NCI-H446 (cell line): ENCODE measurements at regions not wholly inside any gene's neighbourhood (a gene's known extent, or its start where the extent isn't known, plus 50 kb on each side); places are given as distances from the start of the nearest gene placed in this dataset.

ENCODE experiments used
- DNase-seq, 2 experiments: peaks; one replicate each; lab custom pipeline; 2025; lab: John Stamatoyannopoulos, UW

DNA sequence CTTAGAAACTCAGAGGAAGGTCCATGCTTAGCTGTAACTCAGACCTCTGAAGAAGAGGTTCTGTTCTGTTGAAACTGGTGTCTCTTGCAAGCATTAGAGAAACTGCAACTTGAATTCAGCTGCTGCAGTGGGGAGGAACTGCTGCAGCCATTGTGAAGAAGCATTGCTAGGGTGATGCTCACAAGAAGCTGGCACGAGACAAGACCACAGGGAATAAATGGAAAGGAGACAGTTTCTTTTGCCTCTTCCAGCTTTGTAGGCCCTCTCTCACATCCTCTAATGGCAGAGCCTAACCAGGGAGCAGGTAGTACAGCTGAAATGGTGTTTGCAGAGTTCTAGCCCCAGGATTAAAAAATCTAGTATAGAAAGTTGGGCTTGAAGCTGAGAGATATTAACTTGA, 148.0 kb upstream of the DMAC1 start:
- DNase-seq = no peak

GRCh38 chr9:7946458-7946857, 146.9 kb upstream of the DMAC1 start:
- DNase-seq = peak in 1 of 2 experiments; percentile 19

DNA sequence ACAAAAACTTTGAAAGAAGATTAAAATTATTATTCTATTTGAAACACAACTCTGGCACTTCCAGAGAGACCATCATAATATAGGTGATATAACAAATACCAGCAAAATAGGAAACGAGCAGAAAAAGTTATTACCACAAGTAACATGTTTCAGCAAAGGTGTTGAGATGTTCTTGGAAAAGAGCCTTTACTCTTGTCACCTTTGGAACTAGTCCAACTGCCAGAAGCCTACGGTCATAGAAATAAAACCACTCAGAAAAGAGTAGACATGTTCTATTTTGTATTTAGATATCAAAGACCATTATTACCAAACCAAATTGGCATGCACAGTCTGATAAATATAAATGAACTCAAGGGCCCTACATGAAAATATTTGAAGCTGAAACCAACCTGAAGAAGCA, 145.0 kb upstream of the DMAC1 start:
- no peak for DNase-seq

- DNase-seq = no peak
Measured at GRCh38 chr9:7937761-7938491, 138.3 kb upstream of the DMAC1 start.

DNA sequence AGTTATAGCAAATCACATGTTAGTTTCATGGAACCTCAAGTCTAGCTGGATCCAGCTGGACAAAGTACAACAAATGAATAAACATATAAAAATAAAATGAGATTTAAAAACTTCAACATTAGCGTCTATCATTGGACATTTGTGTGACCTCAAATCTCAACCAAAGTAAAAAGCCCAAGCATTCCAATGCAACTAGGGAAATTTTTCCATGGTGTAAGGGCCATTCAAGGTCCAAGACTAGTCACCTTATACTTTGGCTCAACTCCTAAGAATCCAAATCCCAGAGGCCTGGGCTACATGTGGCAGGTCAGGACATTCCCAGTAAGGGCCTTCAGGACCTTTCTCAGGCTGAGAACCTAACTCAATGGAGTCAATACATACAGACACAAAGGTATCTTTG, 137.4 kb upstream of the DMAC1 start:
- DNase-seq = no peak

GRCh38 chr9:7936163-7936562, 136.6 kb upstream of the DMAC1 start:
- no peak for DNase-seq

DNA sequence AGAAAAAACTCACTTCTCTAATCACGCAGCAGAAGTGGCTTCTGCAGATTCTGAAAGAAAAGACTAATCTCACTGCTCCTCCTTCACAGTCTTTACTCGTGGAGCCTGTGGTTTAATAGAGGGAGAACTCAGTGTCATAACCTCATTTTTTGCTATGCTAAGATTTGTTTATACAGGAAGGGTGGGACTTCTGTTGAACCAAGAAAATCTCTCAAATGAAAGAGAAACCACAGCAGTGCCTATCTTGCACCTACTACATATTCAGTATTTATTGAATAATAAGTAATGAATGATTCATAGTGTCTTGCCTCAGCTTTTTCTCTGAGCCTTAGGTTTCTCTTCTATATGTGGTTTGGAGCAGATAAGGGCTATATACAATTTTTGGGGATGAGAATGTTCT, 136.1 kb upstream of the DMAC1 start:
- no peak for DNase-seq

- DNase-seq = no peak
Measured at GRCh38 chr9:7932767-7933166, 133.2 kb upstream of the DMAC1 start.

DNA sequence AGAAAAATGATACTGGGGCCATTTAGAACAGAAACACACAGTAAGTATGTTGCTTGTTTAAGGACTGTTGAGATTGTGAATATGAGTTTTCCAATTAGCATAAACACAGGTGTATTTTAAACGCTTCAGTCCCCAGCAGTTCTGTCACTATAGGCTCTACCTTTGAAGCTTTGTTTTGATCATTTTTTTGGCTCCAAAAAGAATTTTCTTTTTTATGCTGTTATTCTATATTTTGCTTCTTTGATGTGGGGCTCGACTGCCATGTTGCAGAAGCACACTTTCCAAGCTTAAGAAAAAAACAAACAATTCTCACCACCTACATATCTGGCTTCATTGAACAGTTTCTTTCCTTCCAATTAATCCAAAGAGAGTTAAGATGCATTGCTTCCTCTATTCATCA, 131.0 kb upstream of the DMAC1 start:
- no peak for DNase-seq

DNA sequence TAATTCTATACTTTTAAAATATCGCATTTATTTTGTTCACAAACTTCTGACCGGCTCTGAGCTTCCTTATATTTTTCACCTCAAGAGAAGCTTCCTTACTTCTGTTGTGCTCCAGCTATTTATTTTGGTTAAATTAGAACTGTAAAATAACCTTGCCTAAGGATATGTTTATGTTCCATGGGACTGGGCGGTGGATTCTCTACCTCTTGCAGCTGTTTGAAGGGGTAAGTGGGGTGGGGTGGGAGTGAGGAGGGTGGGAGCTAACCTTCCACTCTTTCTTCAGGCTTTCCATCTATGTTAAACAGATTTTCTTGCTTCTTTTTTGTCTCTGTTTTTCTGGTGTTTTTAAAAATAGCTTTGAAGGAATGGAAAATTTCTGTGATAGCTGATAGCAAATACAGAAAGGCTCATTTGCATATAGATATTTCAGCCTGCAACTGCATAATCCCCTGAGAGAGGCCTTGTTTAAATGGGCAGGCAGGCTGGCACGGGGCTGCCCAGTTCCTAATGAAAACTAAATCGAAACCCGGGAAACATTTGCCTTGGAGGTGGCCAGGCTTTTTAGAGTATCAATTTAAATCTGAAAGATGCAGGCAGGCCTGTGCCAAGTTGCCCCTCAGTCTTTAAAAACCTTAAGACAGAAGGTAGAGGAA, 122.1 kb upstream of the DMAC1 start:
- DNase-seq = no peak

- no peak for DNase-seq
Measured at GRCh38 chr9:7912037-7912535, 112.5 kb upstream of the DMAC1 start.

DNA sequence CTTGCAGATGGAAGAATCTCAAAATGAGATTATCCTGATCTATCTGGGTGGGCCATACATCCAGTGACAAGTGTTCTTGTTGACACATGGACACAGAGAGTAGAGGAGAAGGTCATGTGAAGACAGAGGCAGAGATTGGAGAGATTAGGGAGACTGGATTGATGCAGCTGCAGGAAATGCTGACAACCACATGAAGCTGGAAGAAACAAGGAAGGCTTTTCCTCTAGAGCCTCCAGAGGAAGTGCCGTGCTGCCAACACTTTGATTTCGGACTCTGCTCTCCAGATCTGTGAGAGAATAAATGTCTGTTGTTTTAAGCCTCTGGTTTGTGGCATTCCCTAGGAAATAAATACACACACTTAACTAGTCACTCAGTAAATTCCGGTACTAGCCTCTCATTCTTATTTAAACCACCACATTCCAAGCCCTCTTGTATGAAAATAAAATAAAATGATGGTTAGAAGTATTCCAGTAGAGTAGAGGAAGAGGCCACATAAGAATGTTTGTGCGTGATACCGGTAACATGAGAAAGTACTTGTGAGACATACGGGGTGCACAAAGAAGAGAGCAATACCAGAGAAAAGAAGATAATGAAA, 110.9 kb upstream of the DMAC1 start:
- no peak for DNase-seq

- DNase-seq = no peak
Measured at GRCh38 chr9:7909537-7909936, 110.0 kb upstream of the DMAC1 start.

DNA sequence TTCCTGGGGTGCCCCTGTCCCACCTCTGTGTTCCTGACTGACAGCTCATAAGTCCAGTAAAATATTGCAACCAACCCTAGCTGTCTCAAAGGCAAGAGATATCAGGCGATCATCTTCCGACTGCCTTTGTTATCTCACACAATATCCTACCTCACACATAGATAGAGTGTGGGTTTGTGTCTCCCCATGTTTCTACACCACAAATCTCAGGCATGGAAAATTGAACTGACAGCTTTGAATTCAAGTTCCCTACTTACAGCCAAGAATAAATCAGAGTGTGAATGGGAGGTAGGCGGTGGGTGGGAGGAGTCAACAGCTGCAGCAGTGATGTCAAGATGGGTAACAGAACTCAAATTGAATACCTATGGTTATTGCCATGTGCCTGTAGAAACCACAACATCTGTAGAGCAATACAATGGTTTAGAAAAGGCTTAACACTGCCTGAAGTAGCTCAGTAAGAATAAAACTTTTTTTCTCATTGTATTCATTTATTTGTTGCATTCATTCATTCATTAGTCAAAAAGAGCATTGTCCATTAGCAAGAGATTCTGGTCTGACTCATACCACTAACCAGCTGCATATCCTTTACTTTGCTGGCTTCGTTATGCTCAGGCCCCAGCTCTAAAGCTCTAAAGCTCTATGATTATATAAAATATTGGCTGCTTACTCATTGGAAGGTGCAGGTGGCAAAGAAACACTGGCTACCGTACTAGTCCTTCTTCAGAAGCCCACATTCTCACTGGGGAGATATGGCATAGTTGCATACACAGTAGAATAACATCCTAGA, 108.2 kb upstream of the DMAC1 start:
- no peak for DNase-seq

DNA sequence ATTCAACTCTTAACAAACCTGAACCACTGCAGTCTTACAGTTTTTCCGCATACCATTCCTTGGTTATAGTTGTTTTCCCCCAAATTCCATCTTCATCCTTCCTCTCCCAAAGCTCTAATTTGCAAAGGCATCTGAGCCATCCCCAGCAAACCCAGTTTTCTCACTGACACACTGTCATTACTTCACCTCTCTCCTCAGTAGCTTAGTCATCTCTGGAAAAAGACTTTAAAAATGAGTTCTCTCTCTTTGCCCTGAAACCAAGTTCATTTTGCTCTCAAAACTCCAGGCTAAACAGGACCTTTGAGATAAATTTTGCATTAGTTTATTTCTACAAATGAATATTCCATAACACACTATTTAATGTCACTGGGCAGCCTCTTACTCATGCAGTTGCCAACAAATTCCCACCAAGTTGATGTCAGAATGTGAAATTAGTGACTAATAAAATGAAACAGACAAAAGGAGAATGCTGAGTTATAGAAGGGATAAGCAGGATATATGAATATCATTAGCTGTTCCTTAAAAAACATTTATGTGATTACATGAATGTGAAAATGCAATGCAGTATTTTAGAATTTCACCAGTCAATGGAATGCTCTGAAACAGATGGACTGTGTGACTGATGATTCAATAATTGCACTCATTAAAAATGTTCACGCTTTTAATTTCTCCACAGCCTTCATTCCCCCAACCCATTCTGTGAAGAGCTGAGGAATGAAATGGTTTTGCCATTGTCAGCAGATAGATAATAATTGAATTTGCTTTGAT, 107.4 kb upstream of the DMAC1 start:
- DNase-seq = no peak

DNA sequence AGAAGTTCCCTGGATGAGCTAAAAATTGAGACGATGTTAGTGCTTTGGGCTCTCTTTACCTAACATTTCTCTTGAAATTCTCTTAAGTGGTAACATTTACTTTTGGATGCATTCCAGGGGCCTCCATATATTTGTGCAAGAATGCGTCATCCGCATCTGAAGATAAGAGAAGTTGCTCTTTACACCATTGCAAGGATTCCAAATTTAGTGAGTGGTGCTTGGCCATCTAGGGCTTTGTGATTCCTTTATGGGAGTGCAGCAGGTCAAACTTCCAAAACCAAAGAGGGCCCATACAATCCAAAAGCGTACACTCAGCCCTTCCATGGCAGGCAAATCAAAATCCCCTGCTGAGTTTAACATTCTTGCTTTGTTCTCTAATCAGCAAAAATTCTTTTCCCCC, 102.0 kb upstream of the DMAC1 start:
- DNase-seq = no peak

GRCh38 chr9:7900541-7900940, 101.0 kb upstream of the DMAC1 start:
- no peak for DNase-seq

GRCh38 chr9:7899753-7900152, 100.2 kb upstream of the DMAC1 start:
- no peak for DNase-seq

DNA sequence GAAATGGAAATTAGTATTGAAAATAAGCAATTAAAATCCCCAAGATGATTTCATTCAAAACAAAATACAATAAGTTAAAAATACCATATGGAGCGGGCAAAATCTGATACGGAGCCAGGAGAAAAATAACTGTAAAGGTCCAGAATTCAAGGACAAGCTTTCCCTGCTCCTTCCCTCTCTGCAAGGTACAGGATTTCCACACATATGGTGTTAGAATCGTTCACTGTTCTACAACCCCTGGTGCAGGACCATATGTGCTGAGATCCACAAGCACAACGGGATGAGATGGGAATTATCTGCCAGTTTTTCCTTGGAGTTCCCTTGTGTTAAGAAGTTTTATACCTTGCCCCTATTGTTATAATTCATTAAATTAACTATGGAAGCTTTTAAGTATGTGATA, 94.7 kb upstream of the DMAC1 start:
- DNase-seq = peak in 1 of 2 experiments; percentile 72

GRCh38 chr9:7892975-7893374, 93.4 kb upstream of the DMAC1 start:
- DNase-seq = peak in 1 of 2 experiments; percentile 44

GRCh38 chr9:7879551-7880245, 80.1 kb upstream of the DMAC1 start:
- peak; percentile 53 to 90 for DNase-seq
